Endodermal cell (in vitro differentiated cells): ENCODE measurements at regions not wholly inside any gene's neighbourhood (a gene's known extent, or its start where the extent isn't known, plus 50 kb on each side); places are given as distances from the start of the nearest gene placed in this dataset.
"Not testable (repeated sequence)": the region's sequence is repeated elsewhere in the genome, so short reads cannot be mapped to it uniquely, and the experiment has no call there.

ENCODE experiments used
- DNase-seq: peaks from one replicate; pipeline ENCODE4 v3.0.0-alpha.2; 2017
- H3K27ac ChIP-seq: 2 replicates; pipeline ENCODE4 v1.5.1; 2013; ENCODE audit warnings: mild to moderate bottlenecking, low read depth, low read length, moderate library complexity
- H3K27me3 ChIP-seq: 2 replicates; pipeline ENCODE4 v1.6.1; 2013; ENCODE audit warnings: mild to moderate bottlenecking, low read length, moderate library complexity; ENCODE audit not compliant: insufficient read depth, control insufficient read depth, poor library complexity, severe bottlenecking
- H3K36me3 ChIP-seq: 2 replicates; pipeline ENCODE4 v1.7.0; 2013; ENCODE audit warnings: mild to moderate bottlenecking, low read length, moderate library complexity; ENCODE audit not compliant: control insufficient read depth, insufficient read depth
- H3K4me1 ChIP-seq: one replicate; pipeline ENCODE4 v1.7.0; 2013; ENCODE audit warnings: low read length; ENCODE audit not compliant: control insufficient read depth, insufficient read depth
- H3K4me3 ChIP-seq: 2 replicates; pipeline ENCODE4 v1.5.1; 2013; ENCODE audit warnings: mild to moderate bottlenecking, low read length, moderate library complexity
- H3K9ac ChIP-seq: 2 replicates; pipeline ENCODE4 v1.6.1; 2013; ENCODE audit warnings: mild to moderate bottlenecking, low read length, moderate library complexity; ENCODE audit not compliant: poor library complexity, severe bottlenecking; ENCODE audit errors: extremely low read depth
- H3K9me3 ChIP-seq: 2 replicates; pipeline ENCODE4 v1.6.1; 2013; ENCODE audit warnings: mild to moderate bottlenecking, low read length, moderate library complexity; ENCODE audit not compliant: control insufficient read depth
- H3K27ac Mint-ChIP-seq: 2 replicates; pipeline ENCODE4 v1.8.0; 2020; ENCODE audit warnings: mixed read lengths
- H3K27me3 Mint-ChIP-seq: 2 replicates; pipeline ENCODE4 v1.8.0; 2021; ENCODE audit warnings: mild to moderate bottlenecking, mixed read lengths; ENCODE audit not compliant: insufficient read depth
- H3K36me3 Mint-ChIP-seq: 2 replicates; pipeline ENCODE4 v1.8.0; 2020; ENCODE audit warnings: low read depth, mixed read lengths
- H3K4me1 Mint-ChIP-seq: 2 replicates; pipeline ENCODE4 v1.8.0; 2020; ENCODE audit warnings: mixed read lengths
- H3K4me3 Mint-ChIP-seq: 2 replicates; pipeline ENCODE4 v1.8.0; 2020; ENCODE audit warnings: mild to moderate bottlenecking, moderate library complexity, mixed read lengths
- H3K9me3 Mint-ChIP-seq: 2 replicates; pipeline ENCODE4 v1.8.0; 2020; ENCODE audit warnings: mild to moderate bottlenecking, mixed read lengths
- WGBS, 2 experiments: methylation state at CpG; one replicate each; pipeline versions ENCODE4 v1.1.5 to v1.1.7; 2013; ENCODE audit warnings: missing lambda C conversion rate in 2 of 2, mixed read lengths in 1 of 2; ENCODE audit not compliant: insufficient coverage in 1 of 2, insufficient read length in 1 of 2; 5-methylcytosine and 5-hydroxymethylcytosine counted together
- TF ChIP-seq, protein P1 (sequence below): fragments of 200-600 bp; sonication (generic); conservative IDR thresholded peaks from 2 replicates; pipeline ENCODE4 v1.5.0; 2021; ENCODE audit warnings: antibody characterized with exemption, mild to moderate bottlenecking

DNA sequence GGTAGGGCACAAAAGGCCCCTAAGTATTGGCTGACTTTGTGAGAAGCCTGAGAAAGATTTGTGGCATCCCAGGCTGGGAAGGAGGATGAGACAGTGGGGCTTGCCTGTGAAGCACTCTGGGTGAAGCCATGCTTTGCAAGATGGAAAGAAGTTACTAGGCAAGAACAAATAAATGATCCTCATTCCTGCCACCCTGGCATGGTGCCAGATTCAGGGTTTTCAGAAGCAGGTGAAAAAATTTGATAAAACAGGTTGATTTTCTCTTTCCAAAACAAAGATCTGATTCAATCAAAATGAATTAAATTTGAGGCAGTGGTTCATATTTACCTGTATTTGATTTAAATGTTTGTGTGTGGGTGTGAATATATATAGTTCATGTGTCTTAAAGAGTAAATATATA lies 386.9 kb upstream of the PROX1 start:
- no peaks in the 10 kb centered on the region for H3K36me3 Mint-ChIP-seq
- Histone ChIP-seq H3K27me3 (no peaks in the 10 kb centered on the region), H3K27ac (no peak overlapping the region), H3K36me3 (no peaks in the 10 kb centered on the region), H3K9me3 (no peaks in the 10 kb centered on the region), H3K4me3 (no peak overlapping the region), H3K4me1 (no peaks in the 10 kb centered on the region), H3K9ac (no peak overlapping the region)
- DNase-seq, result no peak
- no peak overlapping the region for H3K4me3 Mint-ChIP-seq
- H3K9me3 Mint-ChIP-seq, result no peaks in the 10 kb centered on the region
- TF ChIP-seq, protein P1, sequence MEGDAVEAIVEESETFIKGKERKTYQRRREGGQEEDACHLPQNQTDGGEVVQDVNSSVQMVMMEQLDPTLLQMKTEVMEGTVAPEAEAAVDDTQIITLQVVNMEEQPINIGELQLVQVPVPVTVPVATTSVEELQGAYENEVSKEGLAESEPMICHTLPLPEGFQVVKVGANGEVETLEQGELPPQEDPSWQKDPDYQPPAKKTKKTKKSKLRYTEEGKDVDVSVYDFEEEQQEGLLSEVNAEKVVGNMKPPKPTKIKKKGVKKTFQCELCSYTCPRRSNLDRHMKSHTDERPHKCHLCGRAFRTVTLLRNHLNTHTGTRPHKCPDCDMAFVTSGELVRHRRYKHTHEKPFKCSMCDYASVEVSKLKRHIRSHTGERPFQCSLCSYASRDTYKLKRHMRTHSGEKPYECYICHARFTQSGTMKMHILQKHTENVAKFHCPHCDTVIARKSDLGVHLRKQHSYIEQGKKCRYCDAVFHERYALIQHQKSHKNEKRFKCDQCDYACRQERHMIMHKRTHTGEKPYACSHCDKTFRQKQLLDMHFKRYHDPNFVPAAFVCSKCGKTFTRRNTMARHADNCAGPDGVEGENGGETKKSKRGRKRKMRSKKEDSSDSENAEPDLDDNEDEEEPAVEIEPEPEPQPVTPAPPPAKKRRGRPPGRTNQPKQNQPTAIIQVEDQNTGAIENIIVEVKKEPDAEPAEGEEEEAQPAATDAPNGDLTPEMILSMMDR, result no peak
- H3K27me3 Mint-ChIP-seq, result peaks cover 3% of the 10 kb centered on the region
- no peaks in the 10 kb centered on the region for H3K4me1 Mint-ChIP-seq
- H3K27ac Mint-ChIP-seq, result no peak overlapping the region

DNA sequence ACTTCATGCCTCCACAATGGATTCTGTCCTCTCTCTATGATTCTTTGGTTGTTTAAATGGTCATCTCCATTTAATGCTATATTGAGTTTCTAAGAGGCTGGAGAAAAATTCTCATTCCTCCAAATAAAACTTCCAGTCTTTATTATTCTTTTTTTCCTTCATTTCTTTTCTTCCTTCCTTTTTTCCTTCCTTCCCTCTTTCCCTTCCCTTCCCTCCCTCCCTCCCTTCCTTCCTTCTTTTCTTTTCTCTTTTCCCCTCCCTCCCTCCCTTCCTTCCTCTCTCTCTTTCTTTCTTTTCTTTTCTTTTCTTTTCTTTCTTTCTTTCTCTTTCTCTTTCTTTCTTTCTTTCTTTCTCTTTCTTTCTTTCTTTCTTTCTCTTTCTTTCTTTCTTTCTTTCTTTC lies 386.1 kb upstream of the PROX1 start:
- H3K4me1 ChIP-seq, H3K9ac ChIP-seq, H3K27ac ChIP-seq, H3K4me3 ChIP-seq, H3K36me3 Mint-ChIP-seq, H3K27me3 ChIP-seq, H3K4me3 Mint-ChIP-seq, H3K27me3 Mint-ChIP-seq, DNase-seq, H3K36me3 ChIP-seq, H3K9me3 ChIP-seq, H3K4me1 Mint-ChIP-seq, H3K27ac Mint-ChIP-seq, H3K9me3 Mint-ChIP-seq: not testable (repeated sequence)

GRCh38 chr1:213602796-213603486 lies 384.8 kb upstream of the PROX1 start:
- no peak overlapping the region for H3K27ac ChIP-seq
- H3K9ac ChIP-seq, result no peak overlapping the region
- no peaks in the 10 kb centered on the region for H3K9me3 ChIP-seq
- DNase-seq, result no peak
- H3K27me3 Mint-ChIP-seq, result peaks cover 5% of the 10 kb centered on the region
- TF ChIP-seq, protein P1, result no peak
- H3K4me1 ChIP-seq, result no peaks in the 10 kb centered on the region
- no peaks in the 10 kb centered on the region for H3K27me3 ChIP-seq
- H3K4me1 Mint-ChIP-seq, result peaks cover 3% of the 10 kb centered on the region
- 98 to 100% methylated on average over 1 to 2 of the region's 2 CpGs for WGBS, 2 experiments
- no peaks in the 10 kb centered on the region for H3K36me3 Mint-ChIP-seq
- H3K9me3 Mint-ChIP-seq, result no peaks in the 10 kb centered on the region
- H3K36me3 ChIP-seq, result no peaks in the 10 kb centered on the region
- no peak overlapping the region for H3K4me3 Mint-ChIP-seq
- no peak overlapping the region for H3K4me3 ChIP-seq
- no peak overlapping the region for H3K27ac Mint-ChIP-seq

DNA sequence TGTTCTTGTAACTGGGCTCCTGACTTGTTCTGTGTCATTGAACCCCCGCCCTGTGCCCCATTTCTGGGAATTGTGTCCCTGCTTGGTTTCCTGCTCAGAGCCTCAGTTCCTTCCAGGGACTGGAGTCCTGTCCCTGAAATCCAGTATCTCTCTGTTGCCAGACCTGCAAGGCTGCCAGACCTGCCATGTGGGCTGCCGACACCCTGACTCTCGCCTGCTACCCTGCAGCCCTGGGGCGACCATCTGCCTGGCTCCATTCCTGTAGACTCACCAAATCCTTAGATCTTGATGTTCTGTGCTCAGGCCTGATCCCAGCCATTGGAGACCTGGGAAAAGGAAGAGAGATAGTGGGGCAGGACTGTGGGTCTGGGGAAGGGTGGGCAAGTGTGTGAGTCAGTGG lies 383.3 kb upstream of the PROX1 start:
- peaks cover 5% of the 10 kb centered on the region for H3K27me3 Mint-ChIP-seq
- no peak overlapping the region for H3K4me3 ChIP-seq
- no peak overlapping the region for H3K27ac ChIP-seq
- no peaks in the 10 kb centered on the region for H3K9me3 ChIP-seq
- H3K36me3 ChIP-seq, result no peaks in the 10 kb centered on the region
- no peak for DNase-seq
- H3K9me3 Mint-ChIP-seq, result no peaks in the 10 kb centered on the region
- H3K4me1 Mint-ChIP-seq, result peaks cover 4% of the 10 kb centered on the region
- H3K36me3 Mint-ChIP-seq, result no peaks in the 10 kb centered on the region
- no peak overlapping the region for H3K4me3 Mint-ChIP-seq
- no peak overlapping the region for H3K9ac ChIP-seq
- no peak overlapping the region for H3K27ac Mint-ChIP-seq
- TF ChIP-seq, protein P1, result no peak
- WGBS, 2 experiments, result 93 to 97% methylated on average over 3 to 4 of the region's 4 CpGs
- no peaks in the 10 kb centered on the region for H3K27me3 ChIP-seq
- H3K4me1 ChIP-seq, result no peaks in the 10 kb centered on the region
